GM23338 (cell line): ENCODE measurements at regions not wholly inside any gene's neighbourhood (a gene's known extent, or its start where the extent isn't known, plus 50 kb on each side); places are given as distances from the start of the nearest gene placed in this dataset.
"Not testable (repeated sequence)": the region's sequence is repeated elsewhere in the genome, so short reads cannot be mapped to it uniquely, and the experiment has no call there.

Experiments
- ATAC-seq: fragments of 200-7000 bp; cut with Tn5 transposase; 3 replicates; pipeline ENCODE4 v1.9.1; 2020
- DNase-seq: peaks from one replicate; pipeline ENCODE4 v3.0.0-alpha.2; 2015; ENCODE audit warnings: low spot score
- H2AFZ ChIP-seq: fragments of 200-600 bp; sonication (generic); 2 replicates; pipeline ENCODE4 v1.8.0; 2016; ENCODE audit warnings: antibody characterized with exemption, mild to moderate bottlenecking, moderate library complexity
- H3F3A ChIP-seq: fragments of 200-600 bp; sonication (generic); replicated peaks from 2 replicates; pipeline ENCODE4 v1.8.0; 2017; ENCODE audit warnings: antibody characterized with exemption, mixed run types, low read depth
- H3K27ac ChIP-seq: fragments of 200-600 bp; sonication (generic); 2 replicates; pipeline ENCODE4 v1.6.1; 2016; ENCODE audit warnings: low read depth
- H3K27me3 ChIP-seq: fragments of 200-600 bp; sonication (generic); 2 replicates; pipeline ENCODE4 v1.8.0; 2016; ENCODE audit warnings: mild to moderate bottlenecking, mixed run types, moderate library complexity; ENCODE audit not compliant: insufficient read depth
- H3K36me3 ChIP-seq: fragments of 200-600 bp; sonication (generic); 2 replicates; pipeline ENCODE4 v1.8.0; 2016; ENCODE audit warnings: mild to moderate bottlenecking; ENCODE audit not compliant: insufficient read depth
- H3K4me1 ChIP-seq: fragments of 200-600 bp; sonication (generic); 2 replicates; pipeline ENCODE4 v1.8.0; 2016; ENCODE audit warnings: mild to moderate bottlenecking, moderate library complexity; ENCODE audit not compliant: insufficient read depth
- H3K4me2 ChIP-seq: fragments of 200-600 bp; sonication (generic); 2 replicates; pipeline ENCODE4 v1.7.1; 2017; ENCODE audit warnings: mixed run types
- H3K4me3 ChIP-seq: fragments of 200-600 bp; sonication (generic); 2 replicates; pipeline ENCODE4 v1.6.1; 2016; ENCODE audit warnings: mixed run types
- H3K79me2 ChIP-seq: fragments of 200-600 bp; sonication (generic); replicated peaks from 2 replicates; pipeline ENCODE4 v1.8.0; 2017; ENCODE audit warnings: mild to moderate bottlenecking; ENCODE audit not compliant: insufficient read depth
- H3K9me2 ChIP-seq: fragments of 200-600 bp; sonication (generic); 2 replicates; pipeline ENCODE4 v1.8.0; 2017; ENCODE audit not compliant: insufficient read depth
- H4K20me1 ChIP-seq: fragments of 200-600 bp; sonication (generic); replicated peaks from 2 replicates; pipeline ENCODE4 v1.8.0; 2017; ENCODE audit warnings: mild to moderate bottlenecking; ENCODE audit not compliant: insufficient read depth
- H3K27ac Mint-ChIP-seq: 2 replicates; pipeline ENCODE4 v1.8.0; 2020; ENCODE audit warnings: inconsistent platforms, mild to moderate bottlenecking, moderate library complexity, mixed read lengths
- H3K27me3 Mint-ChIP-seq: 3 replicates; pipeline ENCODE4 v1.8.0; 2022; ENCODE audit warnings: low read depth, mild to moderate bottlenecking, moderate library complexity, mixed read lengths, inconsistent platforms; ENCODE audit not compliant: insufficient read depth, poor library complexity
- H3K36me3 Mint-ChIP-seq: 3 replicates; pipeline ENCODE4 v1.8.0; 2021; ENCODE audit warnings: low read depth, mild to moderate bottlenecking, inconsistent platforms, moderate library complexity, mixed read lengths
- H3K4me1 Mint-ChIP-seq: 3 replicates; pipeline ENCODE4 v1.8.0; 2020; ENCODE audit warnings: mild to moderate bottlenecking, inconsistent platforms, mixed read lengths
- H3K4me3 Mint-ChIP-seq: 3 replicates; pipeline ENCODE4 v1.8.0; 2021; ENCODE audit warnings: moderate library complexity, mild to moderate bottlenecking, inconsistent platforms, mixed read lengths
- H3K9me3 Mint-ChIP-seq: 3 replicates; pipeline ENCODE4 v1.8.0; 2020; ENCODE audit warnings: moderate library complexity, mild to moderate bottlenecking, inconsistent platforms, mixed read lengths
- CREB1 ChIP-seq: fragments of 250-450 bp; sonication (Bioruptor Pico); IDR thresholded peaks from 2 replicates; pipeline ENCODE4 v1.5.0; 2020; ENCODE audit warnings: low read depth, mild to moderate bottlenecking, moderate library complexity
- NANOG ChIP-seq: IDR thresholded peaks from 2 replicates; pipeline ENCODE4 v1.6.1; 2016; ENCODE audit warnings: antibody characterized with exemption, borderline replicate concordance
- POLR2AphosphoS5 ChIP-seq: IDR thresholded peaks from 2 replicates; pipeline ENCODE4 v1.6.1; 2016; ENCODE audit warnings: antibody characterized with exemption, low read depth
- STAT1 ChIP-seq: IDR thresholded peaks from one replicate; pipeline ENCODE4 v1.6.1; 2016; ENCODE audit warnings: antibody characterized with exemption; ENCODE audit not compliant: unreplicated experiment
- ZNF114 ChIP-seq: fragments of 250-450 bp; sonication (Bioruptor Pico); IDR thresholded peaks from 2 replicates; pipeline ENCODE4 v1.5.0; 2020; ENCODE audit warnings: mild to moderate bottlenecking, moderate library complexity
- ZNF331 ChIP-seq: fragments of 250-450 bp; sonication (Bioruptor Pico); IDR thresholded peaks from 2 replicates; pipeline ENCODE4 v1.5.0; 2020; ENCODE audit warnings: low read depth, mild to moderate bottlenecking, moderate library complexity
- TF ChIP-seq, protein P1 (sequence below): IDR thresholded peaks from one replicate; pipeline ENCODE4 v1.6.1; 2018; ENCODE audit warnings: antibody characterized with exemption; ENCODE audit not compliant: unreplicated experiment
- TF ChIP-seq, protein P2 (sequence below): IDR thresholded peaks from 2 replicates; pipeline ENCODE4 v1.6.1; 2016; ENCODE audit warnings: antibody characterized with exemption
- TF ChIP-seq, protein P3 (sequence below), 2 experiments: fragments of 200-600 bp in 1 of 2; sonication (generic) in 1 of 2; conservative IDR thresholded peaks; 2 replicates each; pipeline versions ENCODE4 v1.5.1 to v1.6.1; 2016 to 2017; ENCODE audit warnings: antibody characterized with exemption in 2 of 2, low read depth in 2 of 2, mild to moderate bottlenecking in 2 of 2, moderate library complexity in 1 of 2

DNA sequence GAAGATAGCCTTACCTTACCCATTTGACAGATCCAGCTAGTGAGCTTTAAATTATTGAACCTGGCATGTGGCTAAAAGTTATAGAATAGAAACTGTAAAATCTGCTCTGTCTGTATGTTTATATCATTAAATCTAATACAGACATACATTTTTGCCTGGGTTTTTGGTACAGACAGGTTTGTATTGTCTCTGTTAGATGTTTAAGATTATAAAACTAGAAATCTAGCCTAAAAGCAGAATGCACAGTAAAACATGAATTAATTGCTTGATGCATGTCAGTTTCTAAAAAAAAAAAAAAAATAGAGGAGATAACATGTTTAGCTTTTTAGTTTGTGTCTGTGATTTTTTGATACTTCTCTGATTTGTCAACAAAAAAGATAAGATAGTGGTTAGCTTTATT is 477.6 kb upstream of the LRRC7 start (continued):
- TF ChIP-seq, protein P1, sequence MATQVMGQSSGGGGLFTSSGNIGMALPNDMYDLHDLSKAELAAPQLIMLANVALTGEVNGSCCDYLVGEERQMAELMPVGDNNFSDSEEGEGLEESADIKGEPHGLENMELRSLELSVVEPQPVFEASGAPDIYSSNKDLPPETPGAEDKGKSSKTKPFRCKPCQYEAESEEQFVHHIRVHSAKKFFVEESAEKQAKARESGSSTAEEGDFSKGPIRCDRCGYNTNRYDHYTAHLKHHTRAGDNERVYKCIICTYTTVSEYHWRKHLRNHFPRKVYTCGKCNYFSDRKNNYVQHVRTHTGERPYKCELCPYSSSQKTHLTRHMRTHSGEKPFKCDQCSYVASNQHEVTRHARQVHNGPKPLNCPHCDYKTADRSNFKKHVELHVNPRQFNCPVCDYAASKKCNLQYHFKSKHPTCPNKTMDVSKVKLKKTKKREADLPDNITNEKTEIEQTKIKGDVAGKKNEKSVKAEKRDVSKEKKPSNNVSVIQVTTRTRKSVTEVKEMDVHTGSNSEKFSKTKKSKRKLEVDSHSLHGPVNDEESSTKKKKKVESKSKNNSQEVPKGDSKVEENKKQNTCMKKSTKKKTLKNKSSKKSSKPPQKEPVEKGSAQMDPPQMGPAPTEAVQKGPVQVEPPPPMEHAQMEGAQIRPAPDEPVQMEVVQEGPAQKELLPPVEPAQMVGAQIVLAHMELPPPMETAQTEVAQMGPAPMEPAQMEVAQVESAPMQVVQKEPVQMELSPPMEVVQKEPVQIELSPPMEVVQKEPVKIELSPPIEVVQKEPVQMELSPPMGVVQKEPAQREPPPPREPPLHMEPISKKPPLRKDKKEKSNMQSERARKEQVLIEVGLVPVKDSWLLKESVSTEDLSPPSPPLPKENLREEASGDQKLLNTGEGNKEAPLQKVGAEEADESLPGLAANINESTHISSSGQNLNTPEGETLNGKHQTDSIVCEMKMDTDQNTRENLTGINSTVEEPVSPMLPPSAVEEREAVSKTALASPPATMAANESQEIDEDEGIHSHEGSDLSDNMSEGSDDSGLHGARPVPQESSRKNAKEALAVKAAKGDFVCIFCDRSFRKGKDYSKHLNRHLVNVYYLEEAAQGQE: no peak

DNA sequence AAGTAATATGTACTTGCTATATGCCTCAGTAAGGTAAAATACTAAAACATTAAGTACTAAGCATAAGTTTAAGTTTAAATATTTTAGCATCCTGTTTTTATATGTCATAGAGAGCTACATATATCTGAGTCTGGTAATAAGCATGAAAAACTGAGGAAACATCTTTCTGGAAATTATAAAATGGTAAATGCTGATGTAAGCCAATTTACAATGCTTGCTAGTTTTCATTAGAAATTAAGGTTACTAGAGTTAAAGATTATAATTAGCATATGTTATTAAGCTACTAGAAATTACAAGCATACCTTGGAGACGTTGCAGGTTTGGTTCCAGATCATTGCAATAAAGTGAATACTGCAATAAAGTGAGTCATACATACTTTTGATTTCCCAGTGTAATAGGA is 477.0 kb upstream of the LRRC7 start:
- H3K27me3 Mint-ChIP-seq: no peaks in the 10 kb centered on the region
- H3K79me2 ChIP-seq: no peaks in the 10 kb centered on the region
- DNase-seq: no peak
- no peaks in the 10 kb centered on the region for H4K20me1 ChIP-seq
- no peak overlapping the region for H2AFZ ChIP-seq
- peaks cover 34% of the 10 kb centered on the region for H3K4me1 Mint-ChIP-seq
- TF ChIP-seq, protein P2, sequence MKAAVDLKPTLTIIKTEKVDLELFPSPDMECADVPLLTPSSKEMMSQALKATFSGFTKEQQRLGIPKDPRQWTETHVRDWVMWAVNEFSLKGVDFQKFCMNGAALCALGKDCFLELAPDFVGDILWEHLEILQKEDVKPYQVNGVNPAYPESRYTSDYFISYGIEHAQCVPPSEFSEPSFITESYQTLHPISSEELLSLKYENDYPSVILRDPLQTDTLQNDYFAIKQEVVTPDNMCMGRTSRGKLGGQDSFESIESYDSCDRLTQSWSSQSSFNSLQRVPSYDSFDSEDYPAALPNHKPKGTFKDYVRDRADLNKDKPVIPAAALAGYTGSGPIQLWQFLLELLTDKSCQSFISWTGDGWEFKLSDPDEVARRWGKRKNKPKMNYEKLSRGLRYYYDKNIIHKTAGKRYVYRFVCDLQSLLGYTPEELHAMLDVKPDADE: no peak
- TF ChIP-seq, protein P3, sequence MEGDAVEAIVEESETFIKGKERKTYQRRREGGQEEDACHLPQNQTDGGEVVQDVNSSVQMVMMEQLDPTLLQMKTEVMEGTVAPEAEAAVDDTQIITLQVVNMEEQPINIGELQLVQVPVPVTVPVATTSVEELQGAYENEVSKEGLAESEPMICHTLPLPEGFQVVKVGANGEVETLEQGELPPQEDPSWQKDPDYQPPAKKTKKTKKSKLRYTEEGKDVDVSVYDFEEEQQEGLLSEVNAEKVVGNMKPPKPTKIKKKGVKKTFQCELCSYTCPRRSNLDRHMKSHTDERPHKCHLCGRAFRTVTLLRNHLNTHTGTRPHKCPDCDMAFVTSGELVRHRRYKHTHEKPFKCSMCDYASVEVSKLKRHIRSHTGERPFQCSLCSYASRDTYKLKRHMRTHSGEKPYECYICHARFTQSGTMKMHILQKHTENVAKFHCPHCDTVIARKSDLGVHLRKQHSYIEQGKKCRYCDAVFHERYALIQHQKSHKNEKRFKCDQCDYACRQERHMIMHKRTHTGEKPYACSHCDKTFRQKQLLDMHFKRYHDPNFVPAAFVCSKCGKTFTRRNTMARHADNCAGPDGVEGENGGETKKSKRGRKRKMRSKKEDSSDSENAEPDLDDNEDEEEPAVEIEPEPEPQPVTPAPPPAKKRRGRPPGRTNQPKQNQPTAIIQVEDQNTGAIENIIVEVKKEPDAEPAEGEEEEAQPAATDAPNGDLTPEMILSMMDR (conservative IDR thresholded peaks at IDR 0.05; ENCODE audit: low read depth in 2 of 2): no peak
- no peak for TF ChIP-seq NANOG
- TF ChIP-seq POLR2AphosphoS5: no peak
- no peak for TF ChIP-seq ZNF331 (CRISPR knock-in tag)
- no peak for TF ChIP-seq STAT1
- TF ChIP-seq, protein P1: no peak
- no peak for TF ChIP-seq CREB1 (CRISPR knock-in tag)
- TF ChIP-seq ZNF114 (CRISPR knock-in tag): no peak
- peaks cover 17% of the 10 kb centered on the region for H3K9me3 Mint-ChIP-seq
- peak overlapping the region; percentile 23; the same call in 1 of the 2 replicates for H3K4me2 ChIP-seq
- peaks cover 33% of the 10 kb centered on the region; the same call in 1 of the 2 replicates for H3K4me1 ChIP-seq
- H3K36me3 ChIP-seq: no peaks in the 10 kb centered on the region
- no peak overlapping the region for H3K27ac Mint-ChIP-seq
- H3K4me3 Mint-ChIP-seq: no peak overlapping the region
- no peaks in the 10 kb centered on the region for H3K27me3 ChIP-seq
- no peaks in the 10 kb centered on the region for H3F3A ChIP-seq
- peaks cover 1% of the 10 kb centered on the region; the same call in 1 of the 2 replicates for H3K9me2 ChIP-seq
- ATAC-seq: no peak
- no peak overlapping the region for H3K27ac ChIP-seq
- no peak overlapping the region for H3K4me3 ChIP-seq
- peaks cover 10% of the 10 kb centered on the region; the same call in 2 of the 3 replicates for H3K36me3 Mint-ChIP-seq

DNA sequence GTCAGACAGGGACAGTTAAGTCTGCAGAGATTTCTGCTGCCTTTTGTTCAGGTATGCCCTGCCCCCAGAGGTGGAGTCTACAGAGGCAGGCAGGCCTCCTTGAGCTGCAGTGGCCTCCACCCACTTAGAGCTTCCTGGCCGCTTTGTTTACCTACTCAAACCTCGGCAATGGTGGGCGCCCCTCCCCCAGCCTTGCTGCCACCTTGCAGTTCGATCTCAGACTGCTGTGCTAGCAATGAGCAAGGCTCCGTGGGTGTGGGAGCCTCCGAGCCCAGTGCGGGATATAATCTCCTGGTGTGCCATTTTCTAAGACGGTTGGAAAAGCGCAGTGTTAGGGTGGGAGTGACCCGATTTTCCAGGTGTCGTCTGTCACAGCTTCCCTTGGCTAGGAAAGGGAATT is 465.7 kb upstream of the LRRC7 start:
- H3K4me1 Mint-ChIP-seq, DNase-seq, H3K4me1 ChIP-seq, H2AFZ ChIP-seq, H3K27ac Mint-ChIP-seq, H3K27me3 Mint-ChIP-seq, H3K9me2 ChIP-seq, H4K20me1 ChIP-seq, H3K27me3 ChIP-seq, H3K79me2 ChIP-seq, H3K27ac ChIP-seq, H3F3A ChIP-seq, H3K36me3 ChIP-seq, H3K4me3 ChIP-seq, H3K4me3 Mint-ChIP-seq, ATAC-seq, H3K4me2 ChIP-seq: not testable (repeated sequence)
- Mint-ChIP-seq H3K9me3 (peaks cover 40% of the 10 kb centered on the region), H3K36me3 (peaks cover 23% of the 10 kb centered on the region)
